H1 (cell line): ENCODE measurements at regions not wholly inside any gene's neighbourhood (a gene's known extent, or its start where the extent isn't known, plus 50 kb on each side); places are given as distances from the start of the nearest gene placed in this dataset.

Experiments
- BRCA1 ChIP-seq: IDR thresholded peaks from 2 replicates; pipeline ENCODE4 v1.6.1; 2012; ENCODE audit warnings: low read depth, low read length, improper control_type of control experiment
- CBX8 ChIP-seq: fragments of 300-800, 300-1000 bp; sonication (generic); IDR thresholded peaks from 2 replicates; pipeline ENCODE4 v1.7.1; 2016; ENCODE audit warnings: low read depth, low read length, borderline replicate concordance
- CHD2 ChIP-seq: IDR thresholded peaks from 2 replicates; pipeline ENCODE4 v1.6.1; 2012; ENCODE audit warnings: low read length, improper control_type of control experiment
- CHD7 ChIP-seq: fragments of 300-600 bp; sonication (generic); IDR thresholded peaks from 2 replicates; pipeline ENCODE4 v1.7.1; 2012; ENCODE audit warnings: low read length, moderate library complexity, mild to moderate bottlenecking, inconsistent platforms; ENCODE audit not compliant: insufficient replicate concordance
- NANOG ChIP-seq: IDR thresholded peaks from 2 replicates; pipeline ENCODE4 v1.6.1; 2011; ENCODE audit warnings: low read length, low read depth, mild to moderate bottlenecking, inconsistent platforms; ENCODE audit not compliant: insufficient read depth, poor library complexity, severe bottlenecking
- RNF2 ChIP-seq: fragments of 200-900, 300-1000 bp; sonication (generic); IDR thresholded peaks from 2 replicates; pipeline ENCODE4 v1.7.1; 2016; ENCODE audit warnings: borderline replicate concordance, low read depth, mild to moderate bottlenecking, antibody characterized with exemption, low read length; ENCODE audit not compliant: poor library complexity, severe bottlenecking; ENCODE audit errors: missing control alignments
- SAP30 ChIP-seq: fragments of 300-600 bp; sonication (generic); IDR thresholded peaks from 2 replicates; pipeline ENCODE4 v1.7.1; 2012; ENCODE audit warnings: low read length, moderate library complexity, mild to moderate bottlenecking, inconsistent platforms; ENCODE audit not compliant: insufficient read depth, insufficient replicate concordance
- SP1 ChIP-seq: IDR thresholded peaks from 2 replicates; pipeline ENCODE4 v1.6.1; 2011; ENCODE audit warnings: low read depth, low read length
- ZNF274 ChIP-seq: IDR thresholded peaks from 2 replicates; pipeline ENCODE4 v1.7.0; 2012; ENCODE audit warnings: low read length, borderline replicate concordance; ENCODE audit errors: extremely low read depth

DNA sequence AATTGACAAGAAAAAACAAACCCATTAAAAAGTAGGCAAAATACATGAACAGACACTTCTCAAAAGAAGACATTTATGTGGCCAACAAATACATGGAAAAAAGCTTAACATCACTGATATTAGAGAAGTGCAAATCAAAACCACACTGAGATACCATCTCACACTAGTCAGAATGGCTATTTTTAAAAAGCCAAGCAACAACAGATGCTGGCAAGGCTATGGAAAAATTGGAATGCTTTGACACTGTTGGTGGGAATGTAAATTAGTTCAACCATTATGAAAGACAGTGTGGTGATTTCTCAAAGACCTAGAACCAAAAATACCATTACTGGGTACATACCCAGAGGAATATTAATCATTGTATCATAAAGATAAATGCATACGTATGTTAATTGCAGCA, 641.1 kb upstream of the B3GALT2 start (continued):
- TF ChIP-seq CHD7 = no peak
- TF ChIP-seq BRCA1 = no peak
- no peak for TF ChIP-seq SAP30
- no peak for TF ChIP-seq SP1
- TF ChIP-seq CBX8 = no peak
- no peak for TF ChIP-seq RNF2
- no peak for TF ChIP-seq NANOG
- no peak for TF ChIP-seq CHD2
- no peak for TF ChIP-seq ZNF274
